ENCODE measurements at regions not wholly inside any gene's neighbourhood (a gene's known extent, or its start where the extent isn't known, plus 50 kb on each side); places are given as distances from the start of the nearest gene placed in this dataset.

DNA sequence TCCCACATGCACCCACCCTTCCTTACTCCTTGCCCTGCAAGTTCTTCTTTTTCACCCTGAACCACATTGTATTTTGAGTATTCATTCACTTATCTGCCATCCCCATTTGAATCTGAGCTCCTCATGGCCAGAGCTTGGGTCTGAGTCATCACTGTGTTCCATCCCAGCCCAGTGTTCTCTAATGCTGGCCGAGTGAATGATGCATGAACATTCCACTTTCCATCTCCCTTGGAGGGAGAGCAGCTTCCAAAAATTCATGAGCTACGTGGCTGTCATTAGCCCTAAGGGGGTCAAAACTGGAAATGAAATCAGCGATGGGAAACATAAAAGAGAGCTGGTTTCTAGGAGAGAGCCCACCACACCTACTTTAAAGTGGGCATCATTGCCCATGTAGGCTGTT is 187.0 kb upstream of the USP24 start:
- POLR2A ChIA-PET (ENCODE audit: low non-redundant PET), result no interaction called here
- TF ChIP-seq, protein P1, sequence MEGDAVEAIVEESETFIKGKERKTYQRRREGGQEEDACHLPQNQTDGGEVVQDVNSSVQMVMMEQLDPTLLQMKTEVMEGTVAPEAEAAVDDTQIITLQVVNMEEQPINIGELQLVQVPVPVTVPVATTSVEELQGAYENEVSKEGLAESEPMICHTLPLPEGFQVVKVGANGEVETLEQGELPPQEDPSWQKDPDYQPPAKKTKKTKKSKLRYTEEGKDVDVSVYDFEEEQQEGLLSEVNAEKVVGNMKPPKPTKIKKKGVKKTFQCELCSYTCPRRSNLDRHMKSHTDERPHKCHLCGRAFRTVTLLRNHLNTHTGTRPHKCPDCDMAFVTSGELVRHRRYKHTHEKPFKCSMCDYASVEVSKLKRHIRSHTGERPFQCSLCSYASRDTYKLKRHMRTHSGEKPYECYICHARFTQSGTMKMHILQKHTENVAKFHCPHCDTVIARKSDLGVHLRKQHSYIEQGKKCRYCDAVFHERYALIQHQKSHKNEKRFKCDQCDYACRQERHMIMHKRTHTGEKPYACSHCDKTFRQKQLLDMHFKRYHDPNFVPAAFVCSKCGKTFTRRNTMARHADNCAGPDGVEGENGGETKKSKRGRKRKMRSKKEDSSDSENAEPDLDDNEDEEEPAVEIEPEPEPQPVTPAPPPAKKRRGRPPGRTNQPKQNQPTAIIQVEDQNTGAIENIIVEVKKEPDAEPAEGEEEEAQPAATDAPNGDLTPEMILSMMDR (conservative IDR thresholded peaks at IDR 0.05; ENCODE audit: low read depth), result no peak
- CTCF ChIA-PET, result interaction anchor here (1.5 kb wide), 1 partner anchor 26 kb away, joined by 4 read pairs; no protein-coding TSS in a partner anchor
- no peak overlapping the region for H3K27ac ChIP-seq
- no peak for DNase-seq (ENCODE audit: low spot score)

DNA sequence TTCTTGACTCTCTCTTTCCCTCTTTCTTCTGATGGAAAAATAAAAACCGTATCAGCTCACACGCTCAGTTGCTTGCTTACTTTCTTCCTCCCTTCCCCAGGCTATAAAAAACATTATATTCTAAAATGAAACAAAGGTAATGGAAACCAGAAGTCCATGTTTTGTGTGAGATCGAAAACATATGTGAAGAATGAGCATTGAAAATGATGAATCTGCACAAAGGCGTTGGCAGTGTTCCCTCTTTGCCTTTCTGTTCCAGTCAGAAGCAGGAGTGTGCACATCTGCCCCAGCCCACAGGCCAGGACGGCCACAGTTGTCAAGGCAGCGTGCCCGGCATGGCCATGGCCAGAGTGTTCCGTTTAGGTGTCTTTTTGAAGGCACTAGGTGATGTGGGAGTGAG is 185.3 kb upstream of the USP24 start:
- CTCF ChIA-PET, result no interaction called here
- TF ChIP-seq, protein P1 (conservative IDR thresholded peaks at IDR 0.05; ENCODE audit: low read depth), result no peak
- H3K27ac ChIP-seq, result no peak overlapping the region
- POLR2A ChIA-PET (ENCODE audit: low non-redundant PET), result no interaction called here
- DNase-seq (ENCODE audit: low spot score), result no peak

DNA sequence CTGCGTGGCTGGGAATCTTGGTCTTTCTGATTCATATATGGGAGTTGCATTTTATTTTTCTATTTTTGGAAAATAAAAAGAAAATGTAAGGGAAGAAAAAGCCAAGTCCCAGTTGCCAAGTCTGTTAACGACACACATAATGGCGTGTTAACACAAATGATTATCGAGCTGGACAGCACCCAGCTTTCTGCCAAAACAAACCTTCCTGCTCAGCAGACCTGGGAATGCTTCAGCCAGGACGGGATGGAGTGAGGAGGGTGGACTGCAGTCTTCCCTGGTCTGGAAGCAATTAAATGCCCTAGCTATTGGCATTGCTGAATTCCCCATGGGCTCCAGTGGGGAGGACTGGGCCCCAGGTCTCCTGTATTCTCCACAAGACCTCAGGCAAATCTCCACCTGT is 184.2 kb upstream of the USP24 start:
- no peak overlapping the region for H3K27ac ChIP-seq
- ChIA-PET POLR2A (ENCODE audit: low non-redundant PET) (no interaction called here), CTCF (interaction anchor here (0.6 kb wide), 1 partner anchor 25 kb away, joined by 3 read pairs; no protein-coding TSS in a partner anchor)
- TF ChIP-seq, protein P1 (conservative IDR thresholded peaks at IDR 0.05; ENCODE audit: low read depth), result no peak
- DNase-seq (ENCODE audit: low spot score), result no peak

DNA sequence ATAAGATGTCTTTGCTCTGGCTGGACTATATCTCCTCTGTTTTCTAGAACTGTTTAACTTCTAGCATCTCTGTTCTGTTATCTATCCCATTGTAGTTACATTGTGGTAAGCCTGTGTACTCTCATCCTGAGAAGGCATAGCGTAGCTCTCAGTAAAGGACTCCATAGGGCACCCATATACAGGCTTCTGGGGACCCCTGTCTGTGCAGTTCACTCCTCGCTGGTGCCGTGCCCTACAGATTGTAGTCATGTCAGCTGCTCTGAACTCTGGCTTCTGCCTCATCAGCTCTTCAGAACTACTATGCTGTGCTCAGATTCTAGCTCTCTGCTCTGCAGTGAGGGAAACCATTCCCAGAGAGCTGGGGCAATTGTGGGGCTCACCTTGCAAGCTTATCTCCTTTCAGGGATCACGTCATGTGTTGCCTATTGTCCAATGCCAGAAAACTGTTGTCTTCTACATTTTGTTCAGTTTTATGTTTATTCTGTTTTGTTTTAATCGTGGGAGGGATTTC is 181.3 kb upstream of the USP24 start:
- DNase-seq (ENCODE audit: low spot score), result no peak
- POLR2A ChIA-PET (ENCODE audit: low non-redundant PET), result no interaction called here
- no peak overlapping the region for H3K27ac ChIP-seq
- TF ChIP-seq, protein P1 (conservative IDR thresholded peaks at IDR 0.05; ENCODE audit: low read depth), result no peak
- CTCF ChIA-PET, result no interaction called here

DNA sequence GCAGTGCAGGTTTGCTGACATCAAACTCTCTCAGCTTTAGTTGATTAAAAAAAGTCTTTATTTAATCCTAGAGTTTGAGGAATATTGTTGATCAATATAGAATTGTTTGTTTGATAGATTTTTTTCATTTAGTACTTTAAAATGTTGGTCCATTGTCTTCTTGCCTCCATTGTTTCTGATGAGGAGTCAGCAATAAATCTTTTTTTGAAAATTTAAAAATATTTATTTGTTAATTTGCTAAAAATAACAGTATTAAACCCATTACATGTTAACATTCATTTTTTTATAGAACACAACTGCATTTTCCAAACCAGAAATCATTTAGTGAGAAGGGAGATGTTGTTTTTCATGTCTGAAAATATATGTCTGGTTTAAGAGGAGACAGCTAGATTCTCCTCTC is 173.8 kb upstream of the USP24 start:
- TF ChIP-seq, protein P1 (conservative IDR thresholded peaks at IDR 0.05; ENCODE audit: low read depth), result no peak
- H3K27ac ChIP-seq, result no peak overlapping the region
- ChIA-PET POLR2A (ENCODE audit: low non-redundant PET) (no interaction called here), CTCF (interaction anchor here (0.7 to 1.3 kb wide), 2 partner anchors 13 to 506 kb away, joined by 3 to 4 read pairs; no protein-coding TSS in a partner anchor)
- DNase-seq (ENCODE audit: low spot score), result no peak

DNA sequence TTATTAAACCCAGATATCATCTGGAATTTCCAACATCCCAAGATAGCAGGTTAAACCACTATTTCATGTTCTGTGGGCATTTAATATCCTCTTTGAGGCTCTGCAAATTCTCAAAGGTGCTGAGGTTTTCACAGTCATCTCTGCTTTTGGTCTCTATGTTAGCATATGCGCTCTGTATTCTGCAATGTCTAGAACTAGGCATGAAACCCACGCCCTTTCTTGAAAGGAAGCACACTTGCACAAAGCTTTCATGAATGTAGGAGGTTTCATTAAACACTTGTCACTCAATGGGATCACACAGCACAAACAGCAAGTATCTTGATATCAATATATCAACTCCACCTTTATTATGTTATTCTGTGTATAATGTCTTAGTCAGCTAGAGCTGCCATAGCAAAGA is 172.0 kb upstream of the USP24 start:
- ChIA-PET CTCF (interaction anchor here (0.5 kb wide), 1 partner anchor 1253 kb away, joined by 3 read pairs; no protein-coding TSS in a partner anchor), POLR2A (ENCODE audit: low non-redundant PET) (no interaction called here)
- no peak overlapping the region for H3K27ac ChIP-seq
- TF ChIP-seq, protein P1 (conservative IDR thresholded peaks at IDR 0.05; ENCODE audit: low read depth), result no peak
- DNase-seq (ENCODE audit: low spot score), result no peak

Measured in RWPE1 (cell line).